HepG2 (cell line): ENCODE measurements at regions not wholly inside any gene's neighbourhood (a gene's known extent, or its start where the extent isn't known, plus 50 kb on each side); places are given as distances from the start of the nearest gene placed in this dataset.

ENCODE experiments used
- ATAC-seq: fragments of 200-7000 bp; cut with Tn5 transposase; 3 replicates; pipeline ENCODE4 v1.9.1; 2020; ENCODE audit warnings: mild to moderate bottlenecking, moderate library complexity
- BruUV-seq: library from RNA; stranded (reverse); fragments of 400-500 nt; replicated peaks from 2 replicates; lab custom pipeline; 2021; lab: Mats Ljungman, UMichigan
- CTCF ChIA-PET: fragments of 300-600 bp; formaldehyde crosslinking; extraction: SDS; loops from one replicate; lab custom pipeline; 2021; ENCODE audit warnings: low total read pairs, inconsistent platforms, low intra/inter-chr PET ratio; lab: Yijun Ruan, JAX
- POLR2A ChIA-PET: fragments of 350-600 bp; sonication (Branson Sonifier 250); formaldehyde crosslinking; loops from one replicate; lab custom pipeline; 2020; ENCODE audit warnings: antibody characterized with exemption, inconsistent platforms; lab: Yijun Ruan, JAX
- DNase-seq: peaks from one replicate; pipeline ENCODE4 v3.0.0-alpha.2; 2015; ENCODE audit warnings: low spot score
- FAIRE-seq: peaks from 3 replicates; lab custom pipeline; 2011; peaks lifted over from hg19 to GRCh38; lab: Jason Lieb, UNC
- H2AFZ ChIP-seq: one replicate; pipeline ENCODE4 v1.6.1; 2011; ENCODE audit warnings: low read length, inconsistent platforms
- H3K27ac ChIP-seq: fragments of 300-600 bp; 3 replicates; pipeline ENCODE4 v1.8.0; 2011; ENCODE audit warnings: mixed run types, mild to moderate bottlenecking, mixed read lengths, low read length, inconsistent platforms; ENCODE audit not compliant: insufficient read depth; ENCODE audit errors: extremely low read length
- H3K27me3 ChIP-seq, 2 experiments: fragments of 200-600 bp in 1 of 2; 2 replicates in 1 of 2; 3 replicates in 1 of 2; pipeline versions ENCODE4 v1.6.0 to v1.8.0; 2011; ENCODE audit warnings: low read length in 2 of 2, mild to moderate bottlenecking in 2 of 2, moderate library complexity in 2 of 2, inconsistent platforms in 1 of 2; ENCODE audit not compliant: insufficient read depth in 2 of 2, control insufficient read depth in 1 of 2
- H3K36me3 ChIP-seq, 2 experiments: fragments of 200-600 bp in 1 of 2; replicated peaks in 1 of 2; 2 replicates in 1 of 2; 3 replicates in 1 of 2; pipeline versions ENCODE4 v1.5.1 to v1.8.0; 2011; ENCODE audit warnings: low read length in 2 of 2, inconsistent platforms in 1 of 2; ENCODE audit not compliant: insufficient read depth in 2 of 2, control insufficient read depth in 1 of 2
- H3K4me1 ChIP-seq: 2 replicates; pipeline ENCODE4 v1.5.1; 2012; ENCODE audit warnings: low read length, inconsistent platforms; ENCODE audit not compliant: insufficient read depth
- H3K4me2 ChIP-seq: 2 replicates; pipeline ENCODE4 v1.6.0; 2011; ENCODE audit warnings: low read depth, low read length, inconsistent platforms
- H3K4me3 ChIP-seq, 3 experiments: fragments of 200-600 bp in 1 of 3; sonication (generic), shearing (Covaris generic) in 1 of 3; replicated peaks in 1 of 3; 2 replicates each; pipeline ENCODE4 v1.5.1; 2011 to 2016; ENCODE audit warnings: low read length in 3 of 3, inconsistent platforms in 2 of 3, low read depth in 2 of 3, mild to moderate bottlenecking in 2 of 3, control low read depth in 1 of 3, mixed read lengths in 1 of 3; ENCODE audit not compliant: insufficient read depth in 1 of 3
- H3K79me2 ChIP-seq: one replicate; pipeline ENCODE4 v1.6.1; 2011; ENCODE audit warnings: low read length, inconsistent platforms; ENCODE audit not compliant: insufficient read depth
- H3K9ac ChIP-seq: 2 replicates; pipeline ENCODE4 v1.6.0; 2011; ENCODE audit warnings: mild to moderate bottlenecking, low read depth, low read length, inconsistent platforms; ENCODE audit not compliant: insufficient read depth
- H3K9me3 ChIP-seq: 2 replicates; pipeline ENCODE4 v1.5.1; 2012; ENCODE audit warnings: mild to moderate bottlenecking, low read length
- H4K20me1 ChIP-seq: 2 replicates; pipeline ENCODE4 v1.6.0; 2011; ENCODE audit warnings: inconsistent platforms, mild to moderate bottlenecking, low read length, moderate library complexity; ENCODE audit not compliant: insufficient read depth
- CEBPB ChIP-seq: IDR thresholded peaks from 2 replicates; pipeline ENCODE4 v1.6.1; 2011; ENCODE audit warnings: low read depth, low read length, improper control_type of control experiment, borderline replicate concordance
- ELF1 ChIP-seq: sonication (generic); formaldehyde crosslinking; IDR thresholded peaks from 2 replicates; pipeline ENCODE4 v1.4.0; 2020; ENCODE audit warnings: missing genetic modification reagents
- HNF4G ChIP-seq, 2 experiments: sonication (generic) in 1 of 2; formaldehyde crosslinking in 1 of 2; IDR thresholded peaks; 2 replicates each; pipeline versions ENCODE4 v1.4.0 to v1.6.1; 2011 to 2020; ENCODE audit warnings: borderline replicate concordance in 2 of 2, low read depth in 2 of 2, mild to moderate bottlenecking in 2 of 2, low read length in 1 of 2, missing genetic modification reagents in 1 of 2, moderate library complexity in 1 of 2
- KDM5A ChIP-seq: fragments of 200-600 bp; sonication (generic); IDR thresholded peaks from 2 replicates; pipeline ENCODE4 v1.7.0; 2018; ENCODE audit warnings: antibody characterized with exemption, mild to moderate bottlenecking, low read length, borderline replicate concordance
- KDM5B ChIP-seq: sonication (generic); formaldehyde crosslinking; IDR thresholded peaks from 2 replicates; pipeline ENCODE4 v1.4.0; 2020; ENCODE audit warnings: missing genetic modification reagents, mild to moderate bottlenecking, borderline replicate concordance
- PHB2 ChIP-seq: fragments of 450-650 bp; IDR thresholded peaks from 2 replicates; pipeline ENCODE4 v1.6.1; 2018; ENCODE audit not compliant: partially characterized antibody
- STAG1 ChIP-seq: sonication (generic); formaldehyde crosslinking; IDR thresholded peaks from 2 replicates; pipeline ENCODE4 v1.4.0; 2020; ENCODE audit warnings: missing genetic modification reagents
- TP53 ChIP-seq: sonication (generic); formaldehyde crosslinking; conservative IDR thresholded peaks from 2 replicates; pipeline ENCODE4 v1.4.0; 2020; ENCODE audit warnings: missing genetic modification reagents
- ZFP1 ChIP-seq: IDR thresholded peaks from 2 replicates; pipeline ENCODE4 v1.6.1; 2016
- ZFP90 ChIP-seq: sonication (generic); formaldehyde crosslinking; IDR thresholded peaks from 2 replicates; pipeline ENCODE4 v1.8.0; 2022; ENCODE audit warnings: missing genetic modification reagents, mild to moderate bottlenecking, inconsistent platforms, borderline replicate concordance
- ZNF264 ChIP-seq: sonication (generic); formaldehyde crosslinking; IDR thresholded peaks from 2 replicates; pipeline ENCODE4 v1.4.0; 2020; ENCODE audit warnings: missing genetic modification reagents
- ZNF282 ChIP-seq: fragments of 450-650 bp; IDR thresholded peaks from 2 replicates; pipeline ENCODE4 v1.6.1; 2018; ENCODE audit not compliant: partially characterized antibody
- WGBS: methylation state at CpG from one replicate; pipeline ENCODE4 v1.1.6; 2017; ENCODE audit warnings: low lambda C conversion rate; 5-methylcytosine and 5-hydroxymethylcytosine counted together
- in situ Hi-C: cut with HindIII; loops from 2 replicates; pipeline ENCODE4 v1.10.0; 2017; ENCODE audit warnings: low pct_unique_long_range_greater_than_20kb; ENCODE audit not compliant: extremely low pct_ligation_motif_present
- intact Hi-C: fragments of 100-400 bp; cut with micrococcal nuclease; formaldehyde crosslinking; loops from one replicate; pipeline ENCODE4 v1.10.0; 2022; ENCODE audit not compliant: unreplicated experiment
- TF ChIP-seq, protein P1 (sequence below): sonication (generic); formaldehyde crosslinking; conservative IDR thresholded peaks from 2 replicates; pipeline ENCODE4 v1.4.0; 2020; ENCODE audit warnings: missing genetic modification reagents
- TF ChIP-seq, protein P2 (sequence below): IDR thresholded peaks from 2 replicates; pipeline ENCODE4 v1.6.1; 2012; ENCODE audit warnings: low read depth, low read length, improper control_type of control experiment
- TF ChIP-seq, protein P3 (sequence below): sonication (generic); formaldehyde crosslinking; IDR thresholded peaks from 2 replicates; pipeline ENCODE4 v1.4.0; 2020; ENCODE audit warnings: low read depth, mild to moderate bottlenecking, missing genetic modification reagents

DNA sequence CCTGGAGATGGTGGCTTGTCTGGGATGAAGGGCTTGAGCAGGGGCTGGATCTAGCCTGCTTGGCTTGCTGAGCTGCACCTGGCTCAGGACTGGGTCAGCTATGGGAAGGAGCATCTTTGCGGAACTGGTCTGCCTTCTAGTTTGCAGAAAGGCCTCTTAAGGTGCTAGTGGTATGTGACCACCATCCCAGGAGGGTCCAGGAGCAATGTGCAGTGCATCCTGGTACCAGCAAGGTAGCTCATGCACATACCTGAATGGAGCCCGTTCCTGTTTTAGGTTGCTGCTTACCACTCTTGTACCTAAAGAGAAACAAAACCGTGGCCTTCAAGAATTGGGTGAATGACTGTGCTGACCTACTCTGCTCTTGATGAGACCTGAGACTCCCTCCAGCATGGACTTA is 118.6 kb upstream of the PELI1 start:
- TF ChIP-seq STAG1 (CRISPR knock-in tag) (no peak), ZNF282 (no peak), ZFP1 (CRISPR knock-in tag) (no peak), ZNF264 (CRISPR knock-in tag) (no peak), HNF4G (IDR thresholded peaks at IDR 0.05; ENCODE audit: borderline replicate concordance, low read depth, low read length) (no peak), HNF4G (CRISPR knock-in tag; IDR thresholded peaks at IDR 0.05; ENCODE audit: borderline replicate concordance, low read depth) (no peak), TP53 (CRISPR knock-in tag) (no peak), PHB2 (no peak), CEBPB (no peak), ZFP90 (CRISPR knock-in tag) (no peak), KDM5A (no peak), ELF1 (no peak), KDM5B (CRISPR knock-in tag) (no peak)
- TF ChIP-seq, protein P1, sequence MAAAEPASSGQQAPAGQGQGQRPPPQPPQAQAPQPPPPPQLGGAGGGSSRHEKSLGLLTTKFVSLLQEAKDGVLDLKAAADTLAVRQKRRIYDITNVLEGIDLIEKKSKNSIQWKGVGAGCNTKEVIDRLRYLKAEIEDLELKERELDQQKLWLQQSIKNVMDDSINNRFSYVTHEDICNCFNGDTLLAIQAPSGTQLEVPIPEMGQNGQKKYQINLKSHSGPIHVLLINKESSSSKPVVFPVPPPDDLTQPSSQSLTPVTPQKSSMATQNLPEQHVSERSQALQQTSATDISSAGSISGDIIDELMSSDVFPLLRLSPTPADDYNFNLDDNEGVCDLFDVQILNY (CRISPR knock-in tag): no peak
- TF ChIP-seq, protein P2, sequence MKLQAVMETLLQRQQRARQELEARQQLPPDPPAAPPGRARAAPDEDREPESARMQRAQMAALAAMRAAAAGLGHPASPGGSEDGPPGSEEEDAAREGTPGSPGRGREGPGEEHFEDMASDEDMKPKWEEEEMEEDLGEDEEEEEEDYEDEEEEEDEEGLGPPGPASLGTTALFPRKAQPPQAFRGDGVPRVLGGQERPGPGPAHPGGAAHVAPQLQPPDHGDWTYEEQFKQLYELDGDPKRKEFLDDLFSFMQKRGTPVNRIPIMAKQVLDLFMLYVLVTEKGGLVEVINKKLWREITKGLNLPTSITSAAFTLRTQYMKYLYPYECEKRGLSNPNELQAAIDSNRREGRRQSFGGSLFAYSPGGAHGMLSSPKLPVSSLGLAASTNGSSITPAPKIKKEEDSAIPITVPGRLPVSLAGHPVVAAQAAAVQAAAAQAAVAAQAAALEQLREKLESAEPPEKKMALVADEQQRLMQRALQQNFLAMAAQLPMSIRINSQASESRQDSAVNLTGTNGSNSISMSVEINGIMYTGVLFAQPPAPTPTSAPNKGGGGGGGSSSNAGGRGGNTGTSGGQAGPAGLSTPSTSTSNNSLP: no peak
- TF ChIP-seq, protein P3, sequence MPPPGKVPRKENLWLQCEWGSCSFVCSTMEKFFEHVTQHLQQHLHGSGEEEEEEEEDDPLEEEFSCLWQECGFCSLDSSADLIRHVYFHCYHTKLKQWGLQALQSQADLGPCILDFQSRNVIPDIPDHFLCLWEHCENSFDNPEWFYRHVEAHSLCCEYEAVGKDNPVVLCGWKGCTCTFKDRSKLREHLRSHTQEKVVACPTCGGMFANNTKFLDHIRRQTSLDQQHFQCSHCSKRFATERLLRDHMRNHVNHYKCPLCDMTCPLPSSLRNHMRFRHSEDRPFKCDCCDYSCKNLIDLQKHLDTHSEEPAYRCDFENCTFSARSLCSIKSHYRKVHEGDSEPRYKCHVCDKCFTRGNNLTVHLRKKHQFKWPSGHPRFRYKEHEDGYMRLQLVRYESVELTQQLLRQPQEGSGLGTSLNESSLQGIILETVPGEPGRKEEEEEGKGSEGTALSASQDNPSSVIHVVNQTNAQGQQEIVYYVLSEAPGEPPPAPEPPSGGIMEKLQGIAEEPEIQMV (CRISPR knock-in tag): no peak
- ATAC-seq (no peak), FAIRE-seq (no peak), DNase-seq (no peak)
- Histone ChIP-seq H3K27me3 (peaks cover 2 to 21% of the 10 kb centered on the region in 2 experiments; a peak in 3 of 5 replicates), H3K27ac (no peak overlapping the region), H3K4me1 (peaks cover 8% of the 10 kb centered on the region; the same call in 1 of the 2 replicates), H3K9ac (no peak overlapping the region), H3K4me3 (no peak overlapping the region), H3K9me3 (no peaks in the 10 kb centered on the region), H3K36me3 (no peaks in the 10 kb centered on the region), H3K79me2 (no peaks in the 10 kb centered on the region), H4K20me1 (no peaks in the 10 kb centered on the region), H2AFZ (no peak overlapping the region), H3K4me2 (no peak overlapping the region)
- ChIA-PET CTCF (no interaction called here), POLR2A (no interaction called here)
- 39% methylated on average over 2 of the region's 3 CpGs for WGBS
- no TSS peak for BruUV-seq
- intact Hi-C loops: no loop called here
- in situ Hi-C loops: no loop called here
